ENCODE measurements at regions not wholly inside any gene's neighbourhood (a gene's known extent, or its start where the extent isn't known, plus 50 kb on each side); places are given as distances from the start of the nearest gene placed in this dataset.

- 52 to 62% methylated on average over 6 of the region's 6 CpGs for WGBS, 2 donors
- Histone ChIP-seq H3K27me3 (peaks cover 0 to 28% (median 0%) of the 10 kb centered on the region in 7 donors), H3K4me1 (no peaks in the 10 kb centered on the region), H3K27ac (no peak overlapping the region), H3K4me3 (no peak overlapping the region), H3K36me3 (no peaks in the 10 kb centered on the region), H3K9me3 (peaks cover 0 to 9% (median 0%) of the 10 kb centered on the region in 11 donors)
- no peak for DNase-seq
- TF ChIP-seq CTCF (IDR thresholded peaks at IDR 0.05) = no peak
- no peak for ATAC-seq
- intact Hi-C loops (cut with DNase I) = no loop called here
Observed at GRCh38 chr2:103960951-103961350, 893.0 kb upstream of the POU3F3 start.

GRCh38 chr2:103961862-103962261 lies 892.1 kb upstream of the POU3F3 start:
- H3K9me3 ChIP-seq = peaks cover 0 to 13% (median 0%) of the 10 kb centered on the region in 11 donors
- intact Hi-C loops (cut with DNase I) = no loop called here
- TF ChIP-seq CTCF (IDR thresholded peaks at IDR 0.05) = no peak
- ATAC-seq (no peak), DNase-seq (no peak)
- peaks cover 0 to 24% (median 0%) of the 10 kb centered on the region in 7 donors for H3K27me3 ChIP-seq
- 70 to 73% methylated on average over 4 of the region's 4 CpGs for WGBS, 2 donors
- H3K36me3 ChIP-seq = no peaks in the 10 kb centered on the region
- H3K4me1 ChIP-seq = no peaks in the 10 kb centered on the region
- H3K27ac ChIP-seq = no peak overlapping the region
- no peak overlapping the region for H3K4me3 ChIP-seq

- intact Hi-C loops (cut with DNase I) = no loop called here
- Histone ChIP-seq H3K36me3 (no peaks in the 10 kb centered on the region), H3K27ac (no peak overlapping the region), H3K9me3 (peaks cover 0 to 13% (median 0%) of the 10 kb centered on the region in 11 donors), H3K27me3 (peaks cover 0 to 20% (median 0%) of the 10 kb centered on the region in 7 donors), H3K4me3 (no peak overlapping the region), H3K4me1 (no peaks in the 10 kb centered on the region)
- no peak for TF ChIP-seq CTCF (IDR thresholded peaks at IDR 0.05)
- 71 to 73% methylated on average over 4 of the region's 4 CpGs for WGBS, 2 donors
- ATAC-seq (no peak), DNase-seq (no peak)
Observed at GRCh38 chr2:103962670-103963069, 891.2 kb upstream of the POU3F3 start.

- Histone ChIP-seq H3K36me3 (no peaks in the 10 kb centered on the region), H3K27ac (no peak overlapping the region), H3K9me3 (peaks cover 0 to 13% (median 0%) of the 10 kb centered on the region in 11 donors), H3K4me3 (no peak overlapping the region), H3K27me3 (peaks cover 0 to 15% (median 0%) of the 10 kb centered on the region in 7 donors), H3K4me1 (no peaks in the 10 kb centered on the region)
- ATAC-seq (no peak), DNase-seq (no peak)
- intact Hi-C loops (cut with DNase I) = no loop called here
- WGBS, 2 donors = 82 to 85% methylated on average over 5 of the region's 5 CpGs
- no peak for TF ChIP-seq CTCF (IDR thresholded peaks at IDR 0.05)
Observed at GRCh38 chr2:103963146-103963725, 890.7 kb upstream of the POU3F3 start.

Data from heart right ventricle (tissue), 16 donors.